MCF 10A (cell line): ENCODE measurements at regions not wholly inside any gene's neighbourhood (a gene's known extent, or its start where the extent isn't known, plus 50 kb on each side); places are given as distances from the start of the nearest gene placed in this dataset.

ENCODE experiments used
- BruUV-seq: library from RNA; stranded (reverse); fragments of 400-500 nt; replicated peaks from 2 replicates; lab custom pipeline; 2021; lab: Mats Ljungman, UMichigan
- CTCF ChIA-PET: fragments of 300-600 bp; sonication (Branson Sonifier 250); formaldehyde crosslinking; extraction: SDS; loops from one replicate; lab custom pipeline; 2021; ENCODE audit warnings: antibody characterized with exemption, inconsistent platforms; lab: Yijun Ruan, JAX
- POLR2A ChIA-PET: fragments of 300-600, 350-650 bp; sonication (Branson Sonifier 250); formaldehyde crosslinking; extraction: SDS; loops from one replicate; lab custom pipeline; 2020; ENCODE audit warnings: antibody characterized with exemption, inconsistent platforms; lab: Yijun Ruan, JAX
- DNase-seq: peaks from one replicate; pipeline ENCODE4 v3.0.0-alpha.2; 2018; ENCODE audit not compliant: unreplicated experiment
- H3K27ac Mint-ChIP-seq: one replicate; pipeline ENCODE4 v1.8.0; 2022; ENCODE audit warnings: mild to moderate bottlenecking, low read depth, mixed read lengths; ENCODE audit not compliant: unreplicated experiment
- H3K27me3 Mint-ChIP-seq: one replicate; pipeline ENCODE4 v1.8.0; 2022; ENCODE audit warnings: mixed read lengths; ENCODE audit not compliant: insufficient read depth, unreplicated experiment
- H3K36me3 Mint-ChIP-seq: one replicate; pipeline ENCODE4 v1.8.0; 2022; ENCODE audit warnings: mild to moderate bottlenecking, moderate library complexity, mixed read lengths; ENCODE audit not compliant: insufficient read depth, unreplicated experiment
- H3K4me1 Mint-ChIP-seq: one replicate; pipeline ENCODE4 v1.8.0; 2022; ENCODE audit warnings: mixed read lengths; ENCODE audit not compliant: insufficient read depth, unreplicated experiment
- H3K4me3 Mint-ChIP-seq: one replicate; pipeline ENCODE4 v1.8.0; 2022; ENCODE audit warnings: mild to moderate bottlenecking, moderate library complexity, mixed read lengths; ENCODE audit not compliant: unreplicated experiment
- H3K9me3 Mint-ChIP-seq: one replicate; pipeline ENCODE4 v1.8.0; 2022; ENCODE audit warnings: mixed read lengths; ENCODE audit not compliant: unreplicated experiment
- CTCF ChIP-seq: fragments of 200-600 bp; IDR thresholded peaks from one replicate; pipeline ENCODE4 v1.8.0; 2022; ENCODE audit warnings: antibody characterized with exemption, mild to moderate bottlenecking; ENCODE audit not compliant: unreplicated experiment
- intact Hi-C: fragments of 100-400 bp; cut with micrococcal nuclease; formaldehyde crosslinking; loops from 2 replicates; pipeline ENCODE4 v1.14.1; 2022

- no TSS peak for BruUV-seq
- DNase-seq, result no peak
- no peak overlapping the region for H3K4me3 Mint-ChIP-seq
- H3K27me3 Mint-ChIP-seq, result no peaks in the 10 kb centered on the region
- H3K4me1 Mint-ChIP-seq, result no peaks in the 10 kb centered on the region
- intact Hi-C loops, result no loop called here
- POLR2A ChIA-PET, result no interaction called here
- no peaks in the 10 kb centered on the region for H3K36me3 Mint-ChIP-seq
- CTCF ChIA-PET, result interaction anchor here (0.7 kb wide), 1 partner anchor 250 kb away, joined by 3 read pairs; no protein-coding TSS in a partner anchor
- no peak for TF ChIP-seq CTCF
- no peak overlapping the region for H3K27ac Mint-ChIP-seq
- no peaks in the 10 kb centered on the region for H3K9me3 Mint-ChIP-seq
These were observed 514.5 kb upstream of the RGMA start for GRCh38 chr15:93603550-93603949.

- no peak for DNase-seq
- ChIA-PET CTCF (no interaction called here), POLR2A (interaction anchor here (0.7 kb wide), 1 partner anchor 98 kb away, joined by 3 read pairs; no protein-coding TSS in a partner anchor)
- BruUV-seq, result no TSS peak
- Mint-ChIP-seq H3K4me1 (no peaks in the 10 kb centered on the region), H3K27me3 (no peaks in the 10 kb centered on the region), H3K9me3 (no peaks in the 10 kb centered on the region), H3K4me3 (no peak overlapping the region), H3K36me3 (no peaks in the 10 kb centered on the region), H3K27ac (no peak overlapping the region)
- intact Hi-C loops, result no loop called here
- no peak for TF ChIP-seq CTCF
These were observed 498.1 kb upstream of the RGMA start for GRCh38 chr15:93587059-93587521.

DNA sequence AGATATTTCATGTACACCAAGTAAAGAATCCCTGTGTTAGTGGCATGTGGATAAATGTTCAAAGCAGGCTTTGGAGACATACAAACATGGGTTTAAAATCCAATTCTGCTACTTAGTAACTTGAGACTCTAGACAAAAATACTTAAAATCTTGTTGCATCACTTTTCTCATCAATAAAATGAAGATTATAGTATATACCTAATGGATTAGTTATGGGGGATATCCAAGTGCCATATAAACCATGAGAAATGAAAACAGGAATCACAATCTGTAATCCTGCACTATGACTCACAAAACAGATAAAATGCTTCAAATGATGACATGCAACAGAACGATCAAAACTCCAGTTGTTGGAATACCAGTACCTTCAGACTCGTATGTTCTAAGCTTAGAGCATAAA is 496.0 kb upstream of the RGMA start:
- DNase-seq, result no peak
- POLR2A ChIA-PET, result interaction anchor here (0.9 kb wide), 1 partner anchor 14 kb away, joined by 3 read pairs; no protein-coding TSS in a partner anchor
- BruUV-seq, result no TSS peak
- no peaks in the 10 kb centered on the region for H3K9me3 Mint-ChIP-seq
- H3K4me3 Mint-ChIP-seq, result no peak overlapping the region
- H3K27me3 Mint-ChIP-seq, result no peaks in the 10 kb centered on the region
- H3K36me3 Mint-ChIP-seq, result no peaks in the 10 kb centered on the region
- intact Hi-C loops, result no loop called here
- CTCF ChIA-PET, result no interaction called here
- H3K27ac Mint-ChIP-seq, result no peak overlapping the region
- TF ChIP-seq CTCF, result no peak
- no peaks in the 10 kb centered on the region for H3K4me1 Mint-ChIP-seq

- Mint-ChIP-seq H3K36me3 (no peaks in the 10 kb centered on the region), H3K27me3 (no peaks in the 10 kb centered on the region), H3K9me3 (no peaks in the 10 kb centered on the region), H3K4me3 (no peak overlapping the region), H3K27ac (no peak overlapping the region), H3K4me1 (no peaks in the 10 kb centered on the region)
- ChIA-PET CTCF (no interaction called here), POLR2A (interaction anchor here (0.9 kb wide), 1 partner anchor 15 kb away, joined by 3 read pairs; no protein-coding TSS in a partner anchor)
- BruUV-seq, result no TSS peak
- DNase-seq, result no peak
- intact Hi-C loops, result no loop called here
- TF ChIP-seq CTCF, result no peak
These were observed 495.0 kb upstream of the RGMA start for GRCh38 chr15:93583968-93584367.
